IPS-20b (cell line): ENCODE measurements at regions not wholly inside any gene's neighbourhood (a gene's known extent, or its start where the extent isn't known, plus 50 kb on each side); places are given as distances from the start of the nearest gene placed in this dataset.

ENCODE experiments used
- H3K27ac ChIP-seq: one replicate; pipeline ENCODE4 v1.5.1; 2013; ENCODE audit warnings: low read length
- H3K27me3 ChIP-seq: 2 replicates; pipeline ENCODE4 v1.6.1; 2013; ENCODE audit warnings: mild to moderate bottlenecking, low read length, inconsistent platforms; ENCODE audit not compliant: insufficient read depth
- H3K36me3 ChIP-seq: 2 replicates; pipeline ENCODE4 v1.6.1; 2013; ENCODE audit warnings: low read depth, mild to moderate bottlenecking, inconsistent platforms, low read length, moderate library complexity; ENCODE audit not compliant: insufficient read depth
- H3K4me1 ChIP-seq: 2 replicates; pipeline ENCODE4 v1.6.1; 2013; ENCODE audit warnings: mild to moderate bottlenecking, control low read depth, inconsistent platforms, low read length, moderate library complexity; ENCODE audit not compliant: insufficient read depth
- H3K4me3 ChIP-seq: 2 replicates; pipeline ENCODE4 v1.5.1; 2013; ENCODE audit warnings: mild to moderate bottlenecking, low read length, inconsistent platforms
- H3K9ac ChIP-seq: 2 replicates; pipeline ENCODE4 v1.6.1; 2013; ENCODE audit warnings: low read depth, mild to moderate bottlenecking, inconsistent platforms, low read length, moderate library complexity
- H3K9me3 ChIP-seq: 2 replicates; pipeline ENCODE4 v1.6.1; 2013; ENCODE audit warnings: mild to moderate bottlenecking, low read depth, low read length, inconsistent platforms; ENCODE audit not compliant: insufficient read depth

DNA sequence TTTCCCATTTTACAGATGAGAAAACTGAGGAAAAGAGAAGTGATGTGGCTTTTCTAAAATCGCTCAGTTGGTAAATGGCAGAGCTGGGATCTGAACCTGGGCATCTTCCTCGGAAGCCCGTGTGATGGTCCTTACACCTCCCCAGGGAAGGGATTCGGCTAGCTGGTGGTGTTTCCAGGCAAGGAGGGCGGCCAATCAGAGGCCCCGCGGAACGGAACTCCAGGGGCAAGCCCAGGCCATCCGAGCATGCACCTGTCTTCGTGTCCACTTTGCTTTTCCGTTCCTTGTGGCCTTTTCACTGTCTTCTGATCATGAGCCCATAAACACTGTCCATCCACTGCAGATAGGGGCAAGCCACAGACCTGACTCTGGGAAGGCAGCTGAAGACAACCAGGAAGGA, 114.8 kb upstream of the TMEM132D start:
- no peaks in the 10 kb centered on the region for H3K9me3 ChIP-seq
- H3K36me3 ChIP-seq, result no peaks in the 10 kb centered on the region
- peaks cover 27% of the 10 kb centered on the region for H3K27me3 ChIP-seq
- H3K4me3 ChIP-seq, result no peak overlapping the region
- H3K4me1 ChIP-seq, result peaks cover 6% of the 10 kb centered on the region; the same call in 1 of the 2 replicates
- no peak overlapping the region for H3K27ac ChIP-seq
- H3K9ac ChIP-seq, result no peak overlapping the region

- H3K36me3 ChIP-seq, result no peaks in the 10 kb centered on the region
- H3K9ac ChIP-seq, result no peak overlapping the region
- no peak overlapping the region for H3K4me3 ChIP-seq
- no peak overlapping the region for H3K27ac ChIP-seq
- H3K9me3 ChIP-seq, result no peaks in the 10 kb centered on the region
- H3K4me1 ChIP-seq, result no peaks in the 10 kb centered on the region
- H3K27me3 ChIP-seq, result peaks cover 12% of the 10 kb centered on the region
Observed at GRCh38 chr12:130026608-130027176, 122.9 kb upstream of the TMEM132D start.

GRCh38 chr12:130027798-130028197, 124.0 kb upstream of the TMEM132D start:
- H3K9me3 ChIP-seq, result no peaks in the 10 kb centered on the region

GRCh38 chr12:130029151-130029550, 125.3 kb upstream of the TMEM132D start:
- Histone ChIP-seq H3K27me3 (peaks cover 34% of the 10 kb centered on the region), H3K27ac (no peak overlapping the region), H3K9ac (no peak overlapping the region), H3K4me1 (no peaks in the 10 kb centered on the region), H3K9me3 (no peaks in the 10 kb centered on the region), H3K4me3 (no peak overlapping the region), H3K36me3 (no peaks in the 10 kb centered on the region)

More at GRCh38 chr12:130027798-130028197, 124.0 kb upstream of the TMEM132D start:
- no peaks in the 10 kb centered on the region for H3K4me1 ChIP-seq
- no peak overlapping the region for H3K9ac ChIP-seq
- H3K27ac ChIP-seq, result no peak overlapping the region
- no peak overlapping the region for H3K4me3 ChIP-seq
- H3K27me3 ChIP-seq, result peaks cover 21% of the 10 kb centered on the region
- H3K36me3 ChIP-seq, result no peaks in the 10 kb centered on the region

- no peak overlapping the region for H3K27ac ChIP-seq
- no peaks in the 10 kb centered on the region for H3K4me1 ChIP-seq
- H3K9me3 ChIP-seq, result no peaks in the 10 kb centered on the region
- no peak overlapping the region for H3K9ac ChIP-seq
- no peaks in the 10 kb centered on the region for H3K36me3 ChIP-seq
- no peak overlapping the region for H3K4me3 ChIP-seq
- H3K27me3 ChIP-seq, result peaks cover 53% of the 10 kb centered on the region
Observed at GRCh38 chr12:130031041-130031440, 127.2 kb upstream of the TMEM132D start.

- no peak overlapping the region for H3K27ac ChIP-seq
- no peaks in the 10 kb centered on the region for H3K36me3 ChIP-seq
- no peaks in the 10 kb centered on the region for H3K4me1 ChIP-seq
- H3K9me3 ChIP-seq, result no peaks in the 10 kb centered on the region
- H3K9ac ChIP-seq, result no peak overlapping the region
- H3K4me3 ChIP-seq, result no peak overlapping the region
- H3K27me3 ChIP-seq, result peaks cover 55% of the 10 kb centered on the region
Observed at GRCh38 chr12:130031571-130032189, 127.9 kb upstream of the TMEM132D start.

DNA sequence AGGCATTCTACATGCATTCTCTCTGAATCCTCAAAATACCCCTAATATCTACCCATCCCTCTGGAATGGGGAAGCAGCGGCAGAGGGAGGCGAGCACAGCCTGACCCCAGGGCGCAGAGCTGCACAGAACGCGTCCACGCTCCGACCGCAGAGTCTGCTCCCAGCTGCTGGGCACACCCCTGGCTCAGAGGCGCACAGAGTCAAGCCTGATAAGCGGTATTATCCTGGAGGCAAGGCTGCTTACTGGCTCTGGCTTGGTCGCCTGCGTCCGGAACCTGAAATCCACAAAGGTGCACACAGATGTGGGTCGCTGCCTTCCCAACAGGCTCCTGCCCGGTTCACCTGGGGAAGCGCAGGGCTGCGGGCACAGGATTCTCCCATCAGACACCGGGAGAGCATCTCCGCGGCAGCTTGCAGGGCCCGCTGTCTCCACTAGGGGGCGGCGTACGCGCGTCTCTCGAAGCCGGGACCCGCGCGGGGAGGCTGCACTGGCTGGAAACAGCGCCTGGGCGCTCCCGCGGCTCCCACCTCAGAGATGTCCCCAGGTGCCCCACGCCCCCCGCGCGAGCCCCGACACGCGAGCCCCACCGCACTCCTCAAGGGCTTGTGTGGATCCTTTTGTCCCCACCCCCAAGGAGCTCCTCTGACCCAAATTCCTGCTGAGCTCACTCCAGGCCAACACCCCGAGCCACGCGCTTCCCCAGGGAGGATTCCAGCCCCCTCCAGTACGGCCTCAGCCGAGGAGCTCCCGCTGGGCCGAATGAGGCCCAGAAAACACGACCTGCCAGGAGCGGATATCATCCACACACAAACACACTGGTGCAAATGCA, 120.1 kb upstream of the FZD10 start:
- Histone ChIP-seq H3K9ac (no peak overlapping the region), H3K27ac (no peak overlapping the region), H3K9me3 (no peaks in the 10 kb centered on the region), H3K4me1 (peaks cover 12% of the 10 kb centered on the region; the same call in 1 of the 2 replicates), H3K36me3 (no peaks in the 10 kb centered on the region), H3K4me3 (no peak overlapping the region), H3K27me3 (peaks cover 83% of the 10 kb centered on the region)

GRCh38 chr12:130043685-130044406, 118.4 kb upstream of the FZD10 start:
- no peak overlapping the region for H3K9ac ChIP-seq
- H3K4me3 ChIP-seq, result peak overlapping the region; percentile 17; the same call in 1 of the 2 replicates
- H3K27ac ChIP-seq, result no peak overlapping the region
- no peaks in the 10 kb centered on the region for H3K36me3 ChIP-seq
- H3K4me1 ChIP-seq, result peaks cover 12% of the 10 kb centered on the region; the same call in 1 of the 2 replicates
- no peaks in the 10 kb centered on the region for H3K9me3 ChIP-seq
- peaks cover 98% of the 10 kb centered on the region for H3K27me3 ChIP-seq

- Histone ChIP-seq H3K27ac (no peak overlapping the region), H3K4me1 (peaks cover 12% of the 10 kb centered on the region; the same call in 1 of the 2 replicates), H3K27me3 (peaks cover 98% of the 10 kb centered on the region), H3K9ac (no peak overlapping the region), H3K9me3 (no peaks in the 10 kb centered on the region), H3K36me3 (no peaks in the 10 kb centered on the region), H3K4me3 (peak overlapping the region; percentile 17; the same call in 1 of the 2 replicates)
Observed at GRCh38 chr12:130044991-130045621, 117.2 kb upstream of the FZD10 start.

DNA sequence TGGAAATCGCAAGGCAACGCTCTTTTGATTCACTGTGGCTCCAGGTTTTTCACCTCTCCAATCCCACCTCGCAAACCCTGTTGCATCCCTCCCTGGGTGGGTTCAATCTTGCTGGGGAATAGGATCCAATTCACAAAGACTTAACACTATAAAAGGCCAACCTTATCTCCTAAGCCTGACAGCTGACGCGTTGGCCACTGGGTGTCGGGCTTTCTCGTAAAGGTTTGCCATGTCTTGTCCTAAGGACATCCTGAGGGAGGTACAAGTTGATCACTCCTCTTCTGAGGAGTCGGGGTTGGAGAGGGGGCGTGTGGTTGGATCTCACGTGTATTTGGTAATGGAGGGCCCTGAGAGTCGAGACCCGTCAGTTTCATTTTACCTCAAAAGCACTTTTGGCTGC, 112.6 kb upstream of the FZD10 start:
- peaks cover 87% of the 10 kb centered on the region for H3K27me3 ChIP-seq
- no peak overlapping the region for H3K9ac ChIP-seq
- peaks cover 5% of the 10 kb centered on the region; the same call in 1 of the 2 replicates for H3K4me1 ChIP-seq
- no peaks in the 10 kb centered on the region for H3K36me3 ChIP-seq
- H3K9me3 ChIP-seq, result no peaks in the 10 kb centered on the region
- H3K27ac ChIP-seq, result no peak overlapping the region
- no peak overlapping the region for H3K4me3 ChIP-seq

- Histone ChIP-seq H3K4me3 (no peak overlapping the region), H3K4me1 (no peaks in the 10 kb centered on the region), H3K27me3 (peaks cover 65% of the 10 kb centered on the region), H3K9ac (no peak overlapping the region), H3K27ac (no peak overlapping the region), H3K9me3 (no peaks in the 10 kb centered on the region), H3K36me3 (no peaks in the 10 kb centered on the region)
Observed at GRCh38 chr12:130051900-130052299, 110.4 kb upstream of the FZD10 start.
